ENCODE measurements at regions not wholly inside any gene's neighbourhood (a gene's known extent, or its start where the extent isn't known, plus 50 kb on each side); places are given as distances from the start of the nearest gene placed in this dataset.

DNA sequence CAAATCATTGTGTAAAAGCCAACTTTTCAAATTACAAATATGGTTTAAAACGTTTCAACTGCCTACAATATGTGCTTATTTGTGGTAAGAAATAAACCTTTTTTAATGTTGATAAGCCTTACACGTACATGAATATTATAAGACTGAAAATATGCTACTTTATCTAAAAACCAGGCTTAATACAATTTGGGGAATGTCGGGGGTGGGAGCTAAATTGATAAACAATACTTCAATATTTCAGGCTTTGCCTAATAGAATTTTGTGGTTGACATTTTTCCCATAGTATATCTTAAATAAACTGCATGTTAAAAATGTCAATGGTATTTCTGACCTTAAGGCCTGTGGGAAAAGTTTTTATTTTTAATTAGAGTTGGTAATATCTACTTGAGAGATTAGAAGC lies 69.8 kb upstream of the SLIT2 start:
- CTCF ChIA-PET: interaction anchor here (2.0 kb wide), 1 partner anchor 46 kb away, joined by 4 read pairs; no protein-coding TSS in a partner anchor
- POLR2A ChIA-PET: no interaction called here
- no peak for DNase-seq (ENCODE audit: extremely low spot score)
- TF ChIP-seq, protein P1, sequence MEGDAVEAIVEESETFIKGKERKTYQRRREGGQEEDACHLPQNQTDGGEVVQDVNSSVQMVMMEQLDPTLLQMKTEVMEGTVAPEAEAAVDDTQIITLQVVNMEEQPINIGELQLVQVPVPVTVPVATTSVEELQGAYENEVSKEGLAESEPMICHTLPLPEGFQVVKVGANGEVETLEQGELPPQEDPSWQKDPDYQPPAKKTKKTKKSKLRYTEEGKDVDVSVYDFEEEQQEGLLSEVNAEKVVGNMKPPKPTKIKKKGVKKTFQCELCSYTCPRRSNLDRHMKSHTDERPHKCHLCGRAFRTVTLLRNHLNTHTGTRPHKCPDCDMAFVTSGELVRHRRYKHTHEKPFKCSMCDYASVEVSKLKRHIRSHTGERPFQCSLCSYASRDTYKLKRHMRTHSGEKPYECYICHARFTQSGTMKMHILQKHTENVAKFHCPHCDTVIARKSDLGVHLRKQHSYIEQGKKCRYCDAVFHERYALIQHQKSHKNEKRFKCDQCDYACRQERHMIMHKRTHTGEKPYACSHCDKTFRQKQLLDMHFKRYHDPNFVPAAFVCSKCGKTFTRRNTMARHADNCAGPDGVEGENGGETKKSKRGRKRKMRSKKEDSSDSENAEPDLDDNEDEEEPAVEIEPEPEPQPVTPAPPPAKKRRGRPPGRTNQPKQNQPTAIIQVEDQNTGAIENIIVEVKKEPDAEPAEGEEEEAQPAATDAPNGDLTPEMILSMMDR (IDR thresholded peaks at IDR 0.05; ENCODE audit: control extremely low read depth, extremely low read depth, low read depth, missing control alignments): no peak

- DNase-seq (ENCODE audit: extremely low spot score): no peak
- POLR2A ChIA-PET: no interaction called here
- CTCF ChIA-PET: no interaction called here
- TF ChIP-seq, protein P1 (IDR thresholded peaks at IDR 0.05; ENCODE audit: control extremely low read depth, extremely low read depth, low read depth, missing control alignments): no peak
Measured at GRCh38 chr4:20180509-20180908, 71.2 kb upstream of the SLIT2 start.

DNA sequence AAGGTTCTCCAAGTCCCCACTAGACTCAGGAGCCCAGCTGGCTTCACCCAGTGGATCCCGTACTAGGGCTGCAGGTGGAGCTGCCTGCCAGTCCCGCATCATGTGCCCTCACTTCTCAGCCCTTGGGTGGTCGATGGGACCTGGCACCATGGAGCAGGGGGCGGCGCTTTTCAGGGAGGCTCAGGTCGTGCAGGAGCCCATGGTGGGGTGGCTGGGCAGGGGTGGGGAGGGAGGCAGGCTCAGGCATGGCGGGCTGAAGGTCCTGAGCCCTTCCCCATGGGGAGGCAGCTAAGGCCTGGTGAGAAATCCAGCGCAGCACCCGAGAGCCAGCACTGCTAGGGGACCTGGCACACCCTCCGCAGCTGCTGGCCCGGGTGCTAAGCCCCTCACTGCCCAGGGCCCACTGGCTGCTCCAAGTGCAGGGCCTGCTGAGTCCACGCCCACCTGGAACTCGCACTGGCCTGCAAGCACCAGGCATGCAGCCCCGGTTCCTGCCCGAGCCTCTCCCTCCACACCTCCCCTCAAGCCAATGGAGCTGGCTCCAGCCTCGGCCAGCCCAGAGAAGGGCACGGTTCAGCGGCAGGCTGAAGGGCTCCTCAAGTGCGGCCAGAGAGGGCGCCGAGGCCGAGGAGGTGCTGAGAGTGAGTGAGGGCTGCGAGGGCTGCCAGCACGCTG lies 72.7 kb upstream of the SLIT2 start:
- TF ChIP-seq, protein P1 (IDR thresholded peaks at IDR 0.05; ENCODE audit: control extremely low read depth, extremely low read depth, low read depth, missing control alignments): no peak
- POLR2A ChIA-PET: no interaction called here
- CTCF ChIA-PET: no interaction called here
- DNase-seq (ENCODE audit: extremely low spot score): no peak

DNA sequence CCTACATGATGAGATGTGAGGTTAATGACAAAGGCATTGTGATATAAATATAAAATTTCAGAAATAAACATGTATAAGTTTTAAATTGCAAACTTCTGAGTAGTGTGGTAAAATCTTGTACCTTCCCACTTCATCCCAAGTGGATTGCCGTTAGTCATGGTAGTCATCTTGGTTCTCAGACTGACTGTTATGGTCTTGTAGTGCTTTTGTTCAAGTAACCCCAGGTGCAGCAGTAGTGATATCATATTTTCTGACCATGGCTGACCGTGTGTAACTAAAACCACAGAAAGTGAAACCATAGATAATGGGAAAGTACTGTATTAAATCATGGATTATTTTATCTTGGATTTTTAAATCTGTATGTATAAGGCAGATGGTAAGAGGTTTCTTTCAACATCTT lies 74.8 kb upstream of the SLIT2 start:
- CTCF ChIA-PET: no interaction called here
- no peak for DNase-seq (ENCODE audit: extremely low spot score)
- TF ChIP-seq, protein P1 (IDR thresholded peaks at IDR 0.05; ENCODE audit: control extremely low read depth, extremely low read depth, low read depth, missing control alignments): no peak
- POLR2A ChIA-PET: no interaction called here

DNA sequence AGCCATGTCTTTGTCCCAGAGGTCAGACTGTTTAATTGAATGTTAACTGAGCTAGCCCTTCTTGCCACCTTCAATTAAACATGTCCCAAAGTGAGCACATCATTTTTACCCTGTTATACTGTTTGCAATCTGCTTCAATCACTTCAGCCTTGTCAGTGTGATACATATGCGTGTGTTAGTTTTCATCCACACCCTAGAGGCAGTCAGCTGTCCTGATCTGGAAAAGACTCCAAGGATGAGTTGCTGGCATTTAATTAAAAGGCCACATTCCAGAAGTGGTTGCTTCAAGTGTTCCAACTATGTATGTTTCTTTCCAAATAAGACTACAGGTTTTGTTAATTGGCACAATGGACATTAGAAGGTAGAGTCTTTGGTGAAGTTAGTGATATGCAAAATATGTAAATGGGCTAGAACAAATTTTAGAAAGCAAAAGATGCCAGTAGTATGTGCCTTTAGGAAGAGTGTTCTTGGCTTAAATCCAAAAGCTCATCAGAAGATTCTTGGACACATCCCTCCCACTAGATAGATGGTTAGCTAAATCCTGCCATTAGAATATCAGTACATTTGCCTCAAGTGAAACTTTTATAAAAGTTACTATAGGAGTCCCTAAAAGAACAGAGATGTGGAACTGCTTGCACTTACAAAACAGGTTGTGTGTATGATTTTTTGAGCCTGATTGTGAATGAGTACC lies 79.5 kb upstream of the SLIT2 start:
- POLR2A ChIA-PET: no interaction called here
- no peak for DNase-seq (ENCODE audit: extremely low spot score)
- CTCF ChIA-PET: no interaction called here
- TF ChIP-seq, protein P1 (IDR thresholded peaks at IDR 0.05; ENCODE audit: control extremely low read depth, extremely low read depth, low read depth, missing control alignments): no peak

GRCh38 chr4:20166544-20166943 lies 85.2 kb upstream of the SLIT2 start:
- ChIA-PET CTCF (no interaction called here), POLR2A (no interaction called here)
- TF ChIP-seq, protein P1 (IDR thresholded peaks at IDR 0.05; ENCODE audit: control extremely low read depth, extremely low read depth, low read depth, missing control alignments): no peak
- DNase-seq (ENCODE audit: extremely low spot score): no peak

All from GM10248 (cell line).